ENCODE measurements at regions not wholly inside any gene's neighbourhood (a gene's known extent, or its start where the extent isn't known, plus 50 kb on each side); places are given as distances from the start of the nearest gene placed in this dataset.

GRCh38 chr15:25950014-25950413 lies 86.9 kb upstream of the ATP10A start:
- H3K27me3 Mint-ChIP-seq, result no peaks in the 10 kb centered on the region
- no peaks in the 10 kb centered on the region for H3K36me3 Mint-ChIP-seq (ENCODE audit: low read depth)
- no peak for DNase-seq
- H3K4me3 Mint-ChIP-seq, result no peak overlapping the region
- ChIA-PET POLR2A (no interaction called here), CTCF (no interaction called here)
- no peak overlapping the region for H3K27ac Mint-ChIP-seq
- peaks cover 2% of the 10 kb centered on the region for H3K4me1 Mint-ChIP-seq (ENCODE audit: low read depth)
- intact Hi-C loops (cut with micrococcal nuclease), result no loop called here
- TF ChIP-seq, protein P1, sequence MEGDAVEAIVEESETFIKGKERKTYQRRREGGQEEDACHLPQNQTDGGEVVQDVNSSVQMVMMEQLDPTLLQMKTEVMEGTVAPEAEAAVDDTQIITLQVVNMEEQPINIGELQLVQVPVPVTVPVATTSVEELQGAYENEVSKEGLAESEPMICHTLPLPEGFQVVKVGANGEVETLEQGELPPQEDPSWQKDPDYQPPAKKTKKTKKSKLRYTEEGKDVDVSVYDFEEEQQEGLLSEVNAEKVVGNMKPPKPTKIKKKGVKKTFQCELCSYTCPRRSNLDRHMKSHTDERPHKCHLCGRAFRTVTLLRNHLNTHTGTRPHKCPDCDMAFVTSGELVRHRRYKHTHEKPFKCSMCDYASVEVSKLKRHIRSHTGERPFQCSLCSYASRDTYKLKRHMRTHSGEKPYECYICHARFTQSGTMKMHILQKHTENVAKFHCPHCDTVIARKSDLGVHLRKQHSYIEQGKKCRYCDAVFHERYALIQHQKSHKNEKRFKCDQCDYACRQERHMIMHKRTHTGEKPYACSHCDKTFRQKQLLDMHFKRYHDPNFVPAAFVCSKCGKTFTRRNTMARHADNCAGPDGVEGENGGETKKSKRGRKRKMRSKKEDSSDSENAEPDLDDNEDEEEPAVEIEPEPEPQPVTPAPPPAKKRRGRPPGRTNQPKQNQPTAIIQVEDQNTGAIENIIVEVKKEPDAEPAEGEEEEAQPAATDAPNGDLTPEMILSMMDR (IDR thresholded peaks at IDR 0.05), result no peak
- peaks cover 12% of the 10 kb centered on the region for H3K9me3 Mint-ChIP-seq
- no peak for ATAC-seq

- ATAC-seq (no peak), DNase-seq (peak; percentile 28)
- H3K4me1 Mint-ChIP-seq (ENCODE audit: low read depth), result peaks cover 2% of the 10 kb centered on the region
- TF ChIP-seq, protein P1 (IDR thresholded peaks at IDR 0.05), result peak; percentile 15
- ChIA-PET CTCF (interaction anchor here (1.6 to 2.9 kb wide), 2 partner anchors 14 to 313 kb away, joined by 3 to 7 read pairs; no protein-coding TSS in a partner anchor), POLR2A (no interaction called here)
- no peaks in the 10 kb centered on the region for H3K36me3 Mint-ChIP-seq (ENCODE audit: low read depth)
- H3K27ac Mint-ChIP-seq, result no peak overlapping the region
- peaks cover 3% of the 10 kb centered on the region for H3K9me3 Mint-ChIP-seq
- intact Hi-C loops (cut with micrococcal nuclease), result no loop called here
- H3K27me3 Mint-ChIP-seq, result no peaks in the 10 kb centered on the region
- H3K4me3 Mint-ChIP-seq, result no peak overlapping the region
These were observed 84.5 kb upstream of the ATP10A start for GRCh38 chr15:25947323-25948314.

GRCh38 chr15:25946241-25946805 lies 83.2 kb upstream of the ATP10A start:
- H3K9me3 Mint-ChIP-seq, result no peaks in the 10 kb centered on the region
- intact Hi-C loops (cut with micrococcal nuclease), result no loop called here
- no peaks in the 10 kb centered on the region for H3K36me3 Mint-ChIP-seq (ENCODE audit: low read depth)
- no peak overlapping the region for H3K4me3 Mint-ChIP-seq
- no peak overlapping the region for H3K27ac Mint-ChIP-seq
- DNase-seq, result no peak
- POLR2A ChIA-PET, result no interaction called here
- no peaks in the 10 kb centered on the region for H3K27me3 Mint-ChIP-seq
- H3K4me1 Mint-ChIP-seq (ENCODE audit: low read depth), result peaks cover 2% of the 10 kb centered on the region
- TF ChIP-seq, protein P1 (IDR thresholded peaks at IDR 0.05), result no peak
- CTCF ChIA-PET, result interaction anchor here (2.9 kb wide), 1 partner anchor 13 kb away, joined by 7 read pairs; no protein-coding TSS in a partner anchor
- ATAC-seq, result no peak

DNA sequence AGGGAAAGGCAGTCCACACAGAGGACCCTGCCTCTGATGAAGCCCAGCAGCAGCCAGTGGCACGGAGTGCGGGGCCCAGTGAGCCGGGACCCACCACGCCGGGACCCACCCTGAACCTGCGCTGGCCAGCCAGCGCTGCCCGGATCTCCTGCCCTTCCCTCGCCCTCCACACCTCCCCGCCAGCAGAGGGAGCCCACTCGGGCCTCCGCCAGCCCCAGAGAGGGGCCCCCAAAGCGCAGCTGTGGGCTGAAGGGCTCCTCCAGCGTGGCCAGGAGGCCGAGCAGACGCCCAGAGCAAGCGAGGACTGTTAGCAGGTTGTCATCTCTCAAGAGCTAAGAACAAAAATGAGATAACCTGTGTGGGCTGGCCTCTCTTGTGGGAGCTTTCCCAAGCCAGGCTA lies 81.3 kb upstream of the ATP10A start:
- no peak for ATAC-seq
- DNase-seq, result no peak
- intact Hi-C loops (cut with micrococcal nuclease), result no loop called here
- Mint-ChIP-seq H3K4me1 (ENCODE audit: low read depth) (peaks cover 2% of the 10 kb centered on the region), H3K4me3 (no peak overlapping the region), H3K27me3 (no peaks in the 10 kb centered on the region), H3K9me3 (no peaks in the 10 kb centered on the region), H3K27ac (no peak overlapping the region), H3K36me3 (ENCODE audit: low read depth) (no peaks in the 10 kb centered on the region)
- ChIA-PET CTCF (no interaction called here), POLR2A (no interaction called here)
- TF ChIP-seq, protein P1 (IDR thresholded peaks at IDR 0.05), result no peak

GRCh38 chr15:25943831-25944230 lies 80.7 kb upstream of the ATP10A start:
- CTCF ChIA-PET, result interaction anchor here (0.7 kb wide), 1 partner anchor 161 kb away, joined by 3 read pairs; no protein-coding TSS in a partner anchor

More at GRCh38 chr15:25943831-25944230, 80.7 kb upstream of the ATP10A start:
- Mint-ChIP-seq H3K27ac (no peak overlapping the region), H3K4me1 (ENCODE audit: low read depth) (peaks cover 2% of the 10 kb centered on the region), H3K4me3 (no peak overlapping the region), H3K27me3 (no peaks in the 10 kb centered on the region), H3K9me3 (no peaks in the 10 kb centered on the region), H3K36me3 (ENCODE audit: low read depth) (no peaks in the 10 kb centered on the region)
- no peak for ATAC-seq
- intact Hi-C loops (cut with micrococcal nuclease), result no loop called here
- TF ChIP-seq, protein P1 (IDR thresholded peaks at IDR 0.05), result no peak
- no peak for DNase-seq
- POLR2A ChIA-PET, result no interaction called here
